Activated CD4-positive, alpha-beta T cell treated with anti-CD3 and anti-CD28 coated beads for 36 hours (primary cell): ENCODE measurements at regions not wholly inside any gene's neighbourhood (a gene's known extent, or its start where the extent isn't known, plus 50 kb on each side); places are given as distances from the start of the nearest gene placed in this dataset.
"Not testable (repeated sequence)": the region's sequence is repeated elsewhere in the genome, so short reads cannot be mapped to it uniquely, and the experiment has no call there.

Experiments used
- ATAC-seq: fragments of 200-7000 bp; cut with Tn5 transposase; one replicate; pipeline ENCODE4 v1.10.0; 2021; ENCODE audit warnings: mild to moderate bottlenecking, moderate library complexity
- CTCF ChIA-PET: fragments of 350-600 bp; sonication (Branson Sonifier 250); formaldehyde crosslinking; loops from one replicate; lab custom pipeline; 2021; ENCODE audit warnings: antibody characterized with exemption; lab: Charles Lee
- POLR2A ChIA-PET: fragments of 350-600 bp; sonication (Branson Sonifier 250); formaldehyde crosslinking; loops from one replicate; lab custom pipeline; 2021; ENCODE audit warnings: antibody characterized with exemption, inconsistent platforms; lab: Charles Lee
- DNase-seq: peaks from one replicate; pipeline ENCODE4 v3.0.0-alpha.2; 2020
- H3K27ac Mint-ChIP-seq: one replicate; pipeline ENCODE4 v1.8.0; 2021; ENCODE audit warnings: mixed read lengths
- H3K27me3 Mint-ChIP-seq: one replicate; pipeline ENCODE4 v1.8.0; 2021; ENCODE audit warnings: mixed read lengths
- H3K36me3 Mint-ChIP-seq: one replicate; pipeline ENCODE4 v1.8.0; 2021; ENCODE audit warnings: low read depth, mixed read lengths
- H3K4me1 Mint-ChIP-seq: one replicate; pipeline ENCODE4 v1.8.0; 2021; ENCODE audit warnings: mixed read lengths
- H3K4me3 Mint-ChIP-seq: one replicate; pipeline ENCODE4 v1.8.0; 2021; ENCODE audit warnings: mild to moderate bottlenecking, moderate library complexity, mixed read lengths
- H3K9me3 Mint-ChIP-seq: one replicate; pipeline ENCODE4 v1.8.0; 2021; ENCODE audit warnings: low read depth, mixed read lengths
- intact Hi-C, 2 experiments: fragments of 100-400 bp; cut with DNase I in 1 of 2; cut with micrococcal nuclease in 1 of 2; formaldehyde crosslinking; loops; one replicate each; pipeline versions ENCODE4 v1.14.2 to v1.15.1; 2022 to 2024; cut with DNase I, micrococcal nuclease

DNA sequence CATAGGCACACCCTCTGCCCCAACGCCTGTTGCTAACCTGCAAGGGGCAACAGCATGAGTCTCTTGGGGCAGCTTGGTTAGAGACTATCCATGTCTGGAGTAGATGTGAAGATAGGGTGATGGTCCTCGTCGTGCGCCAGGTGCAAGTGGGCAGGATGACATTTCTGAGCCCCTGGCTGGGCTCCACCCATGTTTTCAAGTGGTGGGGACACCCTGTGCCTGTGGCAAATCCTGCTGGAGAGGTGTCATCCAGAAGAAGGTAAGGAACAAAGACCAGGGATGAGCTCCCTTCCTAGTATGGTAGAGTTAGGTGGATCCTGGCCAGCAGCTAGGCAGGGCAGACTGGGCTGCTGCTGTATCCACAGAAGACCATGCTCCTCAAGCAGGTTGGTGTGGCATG is 152.6 kb downstream of the ABHD5 start:
- Mint-ChIP-seq H3K9me3 (peaks cover 28% of the 10 kb centered on the region), H3K4me3 (no peak overlapping the region), H3K4me1 (no peaks in the 10 kb centered on the region), H3K27ac (no peak overlapping the region), H3K36me3 (no peaks in the 10 kb centered on the region), H3K27me3 (peaks cover 28% of the 10 kb centered on the region)
- ChIA-PET CTCF (interaction anchor here (0.6 to 1.7 kb wide), 2 partner anchors 13 to 49 kb away, joined by 3 to 5 read pairs; no protein-coding TSS in a partner anchor), POLR2A (no interaction called here)
- intact Hi-C loops: no loop called here
- ATAC-seq (no peak), DNase-seq (no peak)

DNA sequence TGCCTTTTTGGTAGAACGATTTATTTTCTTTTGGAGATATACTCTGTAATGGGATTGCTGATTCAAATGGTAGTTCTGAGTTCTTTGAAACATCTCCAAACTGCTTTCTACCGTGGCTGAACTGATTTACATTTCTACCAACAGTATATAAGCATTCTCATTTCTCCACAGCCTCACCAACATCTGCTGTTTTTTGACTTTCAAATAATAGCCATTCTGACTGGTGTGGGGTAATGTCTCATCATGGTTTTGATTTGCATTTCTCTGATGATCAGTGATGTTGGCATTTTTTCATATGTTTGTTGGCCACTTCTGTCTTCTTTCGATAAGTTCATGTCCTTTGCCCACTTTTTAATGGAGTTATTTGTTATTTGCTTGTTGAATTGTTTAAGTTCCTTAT is 154.0 kb downstream of the ABHD5 start:
- Mint-ChIP-seq H3K4me1 (no peaks in the 10 kb centered on the region), H3K9me3 (peaks cover 32% of the 10 kb centered on the region), H3K4me3 (no peak overlapping the region), H3K27me3 (peaks cover 30% of the 10 kb centered on the region), H3K27ac (no peak overlapping the region), H3K36me3 (no peaks in the 10 kb centered on the region)
- POLR2A ChIA-PET: no interaction called here
- ATAC-seq: no peak
- CTCF ChIA-PET: interaction anchor here (1.4 kb wide), 1 partner anchor 11 kb away, joined by 4 read pairs; no protein-coding TSS in a partner anchor
- no peak for DNase-seq
- intact Hi-C loops: no loop called here

DNA sequence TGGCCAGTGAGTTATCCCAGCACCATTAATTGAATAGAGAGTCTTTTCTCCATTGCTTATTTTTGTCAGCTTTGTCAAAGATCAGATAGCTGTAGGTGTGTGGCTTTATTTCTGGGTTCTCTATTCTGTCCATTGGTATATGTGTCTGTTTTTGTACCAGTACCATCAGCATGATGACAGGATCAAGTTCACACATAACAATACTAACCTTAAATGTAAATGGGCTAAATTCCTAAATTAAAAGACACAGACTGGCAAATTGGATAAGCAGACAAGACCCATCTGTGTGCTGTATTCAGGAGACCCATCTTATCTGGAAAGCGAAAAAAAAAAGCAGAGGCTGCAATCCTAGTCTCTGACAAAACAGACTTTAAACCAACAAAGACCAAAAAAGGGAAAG is 154.8 kb downstream of the ABHD5 start:
- H3K4me1 Mint-ChIP-seq, intact Hi-C loops, DNase-seq, H3K36me3 Mint-ChIP-seq, H3K4me3 Mint-ChIP-seq, H3K27ac Mint-ChIP-seq, ATAC-seq: not testable (repeated sequence)
- H3K9me3 Mint-ChIP-seq: peaks cover 34% of the 10 kb centered on the region
- H3K27me3 Mint-ChIP-seq: peaks cover 32% of the 10 kb centered on the region
- ChIA-PET CTCF (interaction anchor here (0.7 to 1.4 kb wide), 2 partner anchors 10 to 774 kb away, joined by 3 to 4 read pairs; no protein-coding TSS in a partner anchor), POLR2A (interaction anchor here (0.6 kb wide), 1 partner anchor 23 kb away, joined by 4 read pairs; no protein-coding TSS in a partner anchor)

DNA sequence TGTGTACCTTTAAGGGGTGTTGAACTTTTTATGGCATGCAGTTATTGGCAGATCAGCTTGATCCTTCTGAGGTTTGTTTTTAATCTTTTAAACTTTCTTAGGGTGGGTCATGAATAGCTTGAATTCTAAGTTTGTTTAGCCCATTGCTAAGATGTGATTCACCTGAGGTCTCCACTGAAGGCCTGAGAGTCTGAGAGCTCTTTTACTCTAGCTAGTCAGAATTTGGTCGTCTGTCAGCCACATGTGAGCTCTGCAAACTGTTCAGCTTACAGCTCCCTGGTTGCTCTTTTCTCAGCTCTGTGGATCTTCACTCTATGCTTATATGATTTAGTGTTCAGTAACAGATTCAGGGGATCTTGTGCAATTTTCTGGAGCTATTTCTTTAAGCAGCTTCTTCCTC is 161.3 kb downstream of the ABHD5 start:
- CTCF ChIA-PET: interaction anchor here (1.0 kb wide), 1 partner anchor 383 kb away, joined by 6 read pairs; no protein-coding TSS in a partner anchor

DNA sequence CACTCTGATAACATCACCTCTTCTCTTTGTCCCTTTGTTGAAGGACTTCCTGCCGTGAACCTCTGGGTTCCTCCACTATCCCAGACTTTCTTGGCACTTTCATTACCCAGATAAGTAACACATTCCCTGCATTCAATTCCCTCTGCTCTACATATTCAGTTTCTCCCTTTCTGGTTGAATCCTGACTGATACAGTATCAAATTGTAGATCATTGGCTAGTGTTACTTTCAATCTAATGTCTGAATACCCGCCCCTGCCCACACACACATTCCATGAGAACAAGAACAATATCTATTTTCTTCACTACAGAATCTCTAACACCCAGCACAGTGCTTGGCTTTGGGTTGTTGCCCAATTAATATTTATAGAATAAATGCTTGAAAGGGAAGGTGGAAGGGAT is 163.5 kb downstream of the ABHD5 start:
- Mint-ChIP-seq H3K27ac (no peak overlapping the region), H3K27me3 (peaks cover 44% of the 10 kb centered on the region), H3K4me1 (no peaks in the 10 kb centered on the region), H3K36me3 (no peaks in the 10 kb centered on the region), H3K9me3 (peaks cover 6% of the 10 kb centered on the region), H3K4me3 (no peak overlapping the region)
- ATAC-seq (no peak), DNase-seq (no peak)
- intact Hi-C loops: loop anchor here in 1 of 2 experiments (2.0 kb wide), 1 partner anchor 345 kb away; no protein-coding TSS in a partner anchor
- ChIA-PET CTCF (interaction anchor here (1.1 to 2.0 kb wide), 4 partner anchors 16 to 345 kb away, joined by 3 to 7 read pairs (median 4); no protein-coding TSS in a partner anchor), POLR2A (no interaction called here)

More for the DNA sequence above, 161.3 kb downstream of the ABHD5 start:
- no peak overlapping the region for H3K4me3 Mint-ChIP-seq
- intact Hi-C loops: no loop called here
- no peak overlapping the region for H3K27ac Mint-ChIP-seq
- H3K4me1 Mint-ChIP-seq: no peaks in the 10 kb centered on the region
- H3K36me3 Mint-ChIP-seq: no peaks in the 10 kb centered on the region
- DNase-seq (no peak), ATAC-seq (no peak)
- peaks cover 30% of the 10 kb centered on the region for H3K27me3 Mint-ChIP-seq
- POLR2A ChIA-PET: no interaction called here
- peaks cover 21% of the 10 kb centered on the region for H3K9me3 Mint-ChIP-seq

DNA sequence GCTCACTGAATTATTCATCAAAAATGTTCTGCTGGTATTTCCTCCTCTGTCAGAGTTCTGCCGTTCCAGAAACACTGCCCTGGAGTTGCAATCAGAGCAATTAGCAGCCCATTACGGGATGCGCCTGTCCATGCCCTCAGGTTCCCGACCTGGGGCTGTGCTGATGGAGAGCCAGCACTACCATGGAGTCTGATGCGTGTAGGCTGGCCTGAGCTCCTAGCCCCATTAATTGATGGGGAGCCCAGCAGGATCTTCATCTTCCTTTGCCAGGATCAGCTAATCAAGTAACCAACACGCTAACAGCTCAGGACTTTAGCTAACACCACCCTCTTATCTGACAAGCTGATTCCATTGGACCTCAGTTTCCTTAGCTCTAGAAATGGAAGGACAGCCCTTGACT is 164.2 kb downstream of the ABHD5 start:
- H3K9me3 Mint-ChIP-seq: peaks cover 5% of the 10 kb centered on the region
- H3K27ac Mint-ChIP-seq: no peak overlapping the region
- H3K36me3 Mint-ChIP-seq: no peaks in the 10 kb centered on the region
- ChIA-PET CTCF (interaction anchor here (0.6 to 2.0 kb wide), 13 partner anchors 10 to 397 kb away, joined by 3 to 10 read pairs (median 3); no protein-coding TSS in a partner anchor), POLR2A (no interaction called here)
- ATAC-seq (no peak), DNase-seq (no peak)
- intact Hi-C loops: loop anchor here (1.0 to 2.0 kb wide), 2 partner anchors 343 to 344 kb away; no protein-coding TSS in a partner anchor
- peaks cover 45% of the 10 kb centered on the region for H3K27me3 Mint-ChIP-seq
- H3K4me3 Mint-ChIP-seq: no peak overlapping the region
- no peaks in the 10 kb centered on the region for H3K4me1 Mint-ChIP-seq

DNA sequence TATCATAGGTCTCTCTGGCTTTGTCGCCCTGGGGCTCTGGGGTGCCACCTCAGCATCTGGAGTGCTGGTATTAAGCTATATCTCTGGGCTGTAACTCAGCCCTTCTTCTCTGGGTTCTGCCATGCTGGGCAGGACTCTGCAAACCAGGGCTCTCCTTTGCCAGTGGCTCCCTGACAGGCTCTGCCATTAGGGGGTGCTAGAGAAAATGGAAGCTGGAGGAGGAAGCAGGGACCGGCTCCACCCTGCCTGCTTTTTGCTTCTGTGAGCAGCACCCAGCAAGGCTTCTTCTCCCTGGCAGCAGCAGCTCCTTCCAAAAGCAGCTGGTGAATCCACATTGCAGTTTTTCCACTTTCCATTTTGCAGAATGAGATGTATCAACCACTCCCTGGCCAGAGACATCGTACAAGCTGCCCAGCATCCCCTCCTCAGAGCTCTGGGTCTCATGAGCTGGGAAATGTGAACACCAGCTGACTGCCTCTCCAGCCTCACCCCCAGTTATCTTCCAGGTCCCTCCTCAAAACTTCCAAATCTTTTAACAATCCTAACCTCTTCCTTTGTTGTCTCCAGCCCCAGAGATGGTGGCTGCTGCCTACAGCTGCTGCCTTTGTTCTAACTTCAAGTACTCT is 165.0 kb downstream of the ABHD5 start:
- Mint-ChIP-seq H3K4me1 (no peaks in the 10 kb centered on the region), H3K27me3 (peaks cover 43% of the 10 kb centered on the region), H3K27ac (no peak overlapping the region), H3K9me3 (peaks cover 3% of the 10 kb centered on the region), H3K4me3 (no peak overlapping the region), H3K36me3 (no peaks in the 10 kb centered on the region)
- peak; percentile 66 for ATAC-seq
- ChIA-PET POLR2A (interaction anchor here (0.6 kb wide), 1 partner anchor 273 kb away, joined by 4 read pairs; no protein-coding TSS in a partner anchor), CTCF (interaction anchor here (0.6 to 2.0 kb wide), 20 partner anchors 9 to 345 kb away, joined by 3 to 10 read pairs (median 4); no protein-coding TSS in a partner anchor)
- peak; percentile 71 for DNase-seq
- intact Hi-C loops: loop anchor here (1.0 to 2.0 kb wide), 2 partner anchors 343 kb away; no protein-coding TSS in a partner anchor

DNA sequence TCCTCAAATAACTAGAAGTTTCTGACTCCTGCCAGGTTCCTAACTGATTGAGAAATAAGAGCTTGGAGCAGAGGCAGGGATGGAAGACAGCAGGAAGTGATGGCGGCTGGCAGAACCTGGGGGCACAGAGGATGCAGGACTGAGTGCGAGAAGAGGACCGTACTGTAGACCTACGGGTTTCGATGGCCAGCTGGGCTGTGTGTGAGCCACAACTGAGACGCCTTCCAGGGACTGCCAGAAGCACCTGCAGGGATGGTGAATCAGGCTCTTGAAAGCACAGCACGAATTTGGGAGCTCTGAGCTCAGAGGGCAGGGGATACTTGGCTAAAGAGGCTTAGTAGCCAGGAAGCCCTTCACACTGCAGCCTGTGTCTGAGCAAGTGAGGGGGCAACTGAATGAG is 165.6 kb downstream of the ABHD5 start:
- no peak overlapping the region for H3K4me3 Mint-ChIP-seq
- DNase-seq (no peak), ATAC-seq (no peak)
- ChIA-PET CTCF (interaction anchor here (0.5 to 2.0 kb wide), 17 partner anchors 10 to 345 kb away, joined by 3 to 10 read pairs (median 3); no protein-coding TSS in a partner anchor), POLR2A (interaction anchor here (0.6 kb wide), 1 partner anchor 273 kb away, joined by 4 read pairs; no protein-coding TSS in a partner anchor)
- no peaks in the 10 kb centered on the region for H3K4me1 Mint-ChIP-seq
- H3K36me3 Mint-ChIP-seq: no peaks in the 10 kb centered on the region
- intact Hi-C loops: no loop called here
- H3K9me3 Mint-ChIP-seq: peaks cover 3% of the 10 kb centered on the region
- no peak overlapping the region for H3K27ac Mint-ChIP-seq
- H3K27me3 Mint-ChIP-seq: peaks cover 43% of the 10 kb centered on the region

DNA sequence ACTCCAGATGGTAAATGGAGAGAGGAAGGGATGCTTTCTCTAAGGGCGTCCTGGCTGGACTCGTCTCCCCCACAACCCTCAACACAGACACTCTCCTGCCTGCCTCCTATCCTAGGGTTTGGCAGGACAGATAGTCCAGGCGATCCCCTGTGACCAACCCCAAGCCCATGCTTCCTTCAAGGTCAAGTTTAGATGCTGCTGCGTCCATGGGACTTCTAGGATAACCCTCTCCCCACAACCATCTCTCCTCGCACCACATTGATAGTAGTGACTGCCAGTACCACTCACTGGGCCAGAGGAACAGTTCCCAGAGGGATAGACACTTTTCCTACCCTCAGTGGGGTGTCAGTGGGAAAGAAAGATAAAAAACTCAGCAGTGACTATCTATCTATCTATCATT is 166.0 kb downstream of the ABHD5 start:
- no peak overlapping the region for H3K4me3 Mint-ChIP-seq
- CTCF ChIA-PET: interaction anchor here (0.5 to 1.8 kb wide), 8 partner anchors 13 to 342 kb away, joined by 3 to 10 read pairs (median 3); no protein-coding TSS in a partner anchor
- peaks cover 2% of the 10 kb centered on the region for H3K9me3 Mint-ChIP-seq
- H3K36me3 Mint-ChIP-seq: no peaks in the 10 kb centered on the region
- no peak for DNase-seq
- POLR2A ChIA-PET: no interaction called here
- H3K27me3 Mint-ChIP-seq: peaks cover 43% of the 10 kb centered on the region
- no peak for ATAC-seq
- intact Hi-C loops: no loop called here
- H3K4me1 Mint-ChIP-seq: no peaks in the 10 kb centered on the region
- H3K27ac Mint-ChIP-seq: no peak overlapping the region

DNA sequence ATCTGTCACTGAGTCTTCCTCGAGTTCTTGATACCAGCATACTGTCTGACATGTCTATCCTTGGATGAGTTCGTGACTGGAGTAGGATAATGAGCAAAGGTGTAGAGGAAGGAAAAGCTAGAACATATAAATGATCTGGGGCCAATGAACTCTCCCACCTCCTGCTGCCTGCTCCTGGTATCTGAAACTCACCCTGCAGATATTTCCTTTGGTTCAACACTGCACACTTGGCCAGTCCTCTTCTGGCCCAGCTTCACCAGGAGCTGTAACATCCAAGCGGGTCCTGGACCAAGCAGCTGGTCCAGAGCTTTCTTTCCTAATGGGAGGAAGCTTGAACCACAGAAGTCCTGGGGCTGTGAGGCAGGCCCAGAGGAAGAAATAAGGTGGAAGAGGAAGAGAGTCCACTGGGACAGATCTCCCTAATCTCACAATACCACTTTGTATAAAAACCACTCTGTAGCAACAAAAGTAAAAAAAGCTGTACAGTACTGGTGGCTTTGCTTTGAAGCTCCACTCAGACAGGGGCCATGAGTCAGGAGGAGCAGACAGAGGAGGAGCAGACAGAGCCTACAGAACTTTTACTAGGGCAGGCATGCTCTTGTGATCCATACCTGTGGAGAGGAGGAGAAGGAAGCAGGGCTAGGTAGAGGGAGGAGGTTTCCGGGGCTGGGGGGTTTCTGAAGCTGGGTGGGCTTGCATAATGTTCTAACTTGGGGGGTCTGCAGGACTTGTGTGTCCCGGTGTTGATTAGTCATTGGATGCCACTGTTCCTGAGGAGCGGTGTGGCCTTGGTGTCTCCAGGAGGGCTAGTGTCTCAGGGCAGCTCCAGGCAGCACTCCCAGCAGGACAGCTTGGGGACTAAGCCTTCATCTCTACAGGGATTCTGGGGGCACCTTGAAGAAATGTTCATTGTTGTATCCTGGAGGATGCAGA is 166.9 kb downstream of the ABHD5 start:
- intact Hi-C loops: no loop called here
- no peak overlapping the region for H3K4me3 Mint-ChIP-seq
- ChIA-PET CTCF (interaction anchor here (1.1 kb wide), 1 partner anchor 11 kb away, joined by 4 read pairs; no protein-coding TSS in a partner anchor), POLR2A (no interaction called here)
- H3K9me3 Mint-ChIP-seq: no peaks in the 10 kb centered on the region
- no peak overlapping the region for H3K27ac Mint-ChIP-seq
- DNase-seq (no peak), ATAC-seq (no peak)
- H3K27me3 Mint-ChIP-seq: peaks cover 43% of the 10 kb centered on the region
- H3K4me1 Mint-ChIP-seq: no peaks in the 10 kb centered on the region
- H3K36me3 Mint-ChIP-seq: no peaks in the 10 kb centered on the region

DNA sequence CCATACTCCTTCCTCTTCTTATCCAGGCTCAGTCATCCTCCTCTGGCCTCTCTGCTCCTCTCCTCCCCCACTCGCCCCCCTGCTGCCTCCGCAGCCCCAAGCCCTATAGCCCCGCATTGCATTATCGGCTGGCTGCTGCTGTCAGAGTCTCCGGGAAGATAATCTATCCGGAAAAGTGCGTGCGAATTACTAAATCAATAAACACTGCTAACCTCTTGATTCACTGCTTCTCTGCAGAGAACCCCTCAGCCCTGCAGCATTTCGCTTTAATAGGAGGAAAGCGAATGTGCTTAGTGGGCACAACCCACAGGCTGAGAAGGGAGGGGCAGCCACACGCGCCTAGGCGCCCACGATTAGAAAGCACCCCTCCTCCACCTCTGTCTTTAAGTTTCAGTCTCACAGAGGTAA is 167.6 kb downstream of the ABHD5 start:
- Mint-ChIP-seq H3K4me1 (no peaks in the 10 kb centered on the region), H3K36me3 (no peaks in the 10 kb centered on the region), H3K4me3 (no peak overlapping the region), H3K27ac (no peak overlapping the region), H3K9me3 (no peaks in the 10 kb centered on the region), H3K27me3 (peaks cover 43% of the 10 kb centered on the region)
- ChIA-PET CTCF (interaction anchor here (1.1 kb wide), 1 partner anchor 10 kb away, joined by 4 read pairs; no protein-coding TSS in a partner anchor), POLR2A (no interaction called here)
- no peak for ATAC-seq
- intact Hi-C loops: no loop called here
- no peak for DNase-seq
